Activated CD8-positive, alpha-beta T cell treated with anti-CD3 and anti-CD28 coated beads, Interleukin-2, amount 10 ng/mL, durations not matched to agents 7 days and 5 days (primary cell): ENCODE measurements at regions not wholly inside any gene's neighbourhood (a gene's known extent, or its start where the extent isn't known, plus 50 kb on each side); places are given as distances from the start of the nearest gene placed in this dataset.
A peak's percentile ranks its signal among the peaks of the same experiment; 100 is the strongest.

Experiments
- ATAC-seq: fragments of 150-1000 bp; cut with Tn5 transposase; one replicate; pipeline ENCODE4 v1.10.0; 2021; ENCODE audit warnings: moderate library complexity
- CTCF ChIA-PET: fragments of 350-600 bp; sonication (Branson Sonifier 250); formaldehyde crosslinking; loops from one replicate; lab custom pipeline; 2021; ENCODE audit warnings: antibody characterized with exemption; lab: Charles Lee
- POLR2A ChIA-PET: fragments of 350-600 bp; sonication (Branson Sonifier 250); formaldehyde crosslinking; loops from one replicate; lab custom pipeline; 2021; ENCODE audit warnings: antibody characterized with exemption; lab: Charles Lee
- DNase-seq: peaks from one replicate; pipeline ENCODE4 v3.0.0-alpha.2; 2020
- H3K27ac Mint-ChIP-seq: one replicate; pipeline ENCODE4 v1.8.0; 2021; ENCODE audit warnings: mild to moderate bottlenecking, mixed read lengths
- H3K27me3 Mint-ChIP-seq: one replicate; pipeline ENCODE4 v1.8.0; 2021; ENCODE audit warnings: low read depth, mixed read lengths
- H3K36me3 Mint-ChIP-seq: one replicate; pipeline ENCODE4 v1.8.0; 2021; ENCODE audit warnings: low read depth, mixed read lengths
- H3K4me1 Mint-ChIP-seq: one replicate; pipeline ENCODE4 v1.8.0; 2021; ENCODE audit warnings: low read depth, mixed read lengths
- H3K4me3 Mint-ChIP-seq: one replicate; pipeline ENCODE4 v1.8.0; 2021; ENCODE audit warnings: mild to moderate bottlenecking, mixed read lengths
- H3K9me3 Mint-ChIP-seq: one replicate; pipeline ENCODE4 v1.8.0; 2022; ENCODE audit warnings: mixed read lengths; ENCODE audit not compliant: insufficient read depth

DNA sequence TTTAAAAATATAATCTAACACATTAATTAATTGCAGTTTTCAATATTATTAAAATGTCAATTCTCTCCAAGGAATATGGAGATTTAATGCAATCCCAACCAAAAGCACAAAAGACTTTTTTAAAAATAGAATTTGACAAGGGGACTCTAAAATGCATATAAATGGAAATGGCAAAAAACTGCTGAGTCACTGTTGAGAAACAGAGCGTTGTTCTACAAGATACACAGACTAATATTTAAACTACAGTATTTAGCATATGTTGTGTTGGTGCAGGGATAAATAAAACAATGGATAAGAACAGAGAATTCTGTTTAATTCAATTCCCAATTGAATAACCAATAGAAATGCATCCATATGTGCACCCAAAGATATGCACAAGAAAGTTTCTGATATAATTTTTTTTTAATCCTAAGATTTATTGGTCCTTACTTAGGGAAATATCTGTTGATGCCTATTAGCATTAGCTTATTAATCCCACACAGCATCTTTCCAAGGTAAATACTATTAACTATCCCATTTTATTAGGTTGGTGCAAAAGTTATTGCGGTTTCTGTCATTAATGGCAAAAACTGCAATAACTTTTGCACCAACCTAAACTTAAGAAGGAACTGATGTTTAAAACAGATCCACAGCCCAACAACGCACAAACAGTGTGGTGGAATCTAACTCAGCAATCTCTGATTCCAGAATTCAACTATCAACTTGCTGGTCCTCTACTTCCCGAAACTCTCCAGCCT is 86.8 kb upstream of the VEGFC start:
- Mint-ChIP-seq H3K36me3 (no peaks in the 10 kb centered on the region), H3K4me3 (no peak overlapping the region), H3K27ac (no peak overlapping the region), H3K9me3 (no peaks in the 10 kb centered on the region), H3K27me3 (no peaks in the 10 kb centered on the region), H3K4me1 (no peaks in the 10 kb centered on the region)
- no peak for ATAC-seq
- CTCF ChIA-PET, result no interaction called here
- DNase-seq, result no peak
- POLR2A ChIA-PET, result no interaction called here

DNA sequence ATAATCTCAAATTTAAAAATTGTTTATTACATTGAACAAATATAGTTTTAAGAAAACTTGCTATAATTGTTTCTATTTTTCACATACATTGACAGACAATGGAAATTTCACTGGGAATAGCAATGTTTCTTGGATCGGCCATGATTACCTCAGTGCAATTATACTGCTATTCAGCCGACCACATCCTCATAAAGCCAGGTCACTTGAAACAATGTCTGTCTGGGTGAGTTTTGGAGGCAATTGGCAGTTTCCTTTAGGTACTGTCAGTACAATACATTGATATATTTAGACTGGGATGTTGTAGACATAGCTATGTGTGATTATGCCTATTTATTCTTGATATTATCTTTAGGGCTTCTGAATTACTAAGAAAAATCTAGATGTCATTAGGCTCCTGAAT is 89.5 kb upstream of the VEGFC start:
- ATAC-seq, result no peak
- DNase-seq, result no peak

DNA sequence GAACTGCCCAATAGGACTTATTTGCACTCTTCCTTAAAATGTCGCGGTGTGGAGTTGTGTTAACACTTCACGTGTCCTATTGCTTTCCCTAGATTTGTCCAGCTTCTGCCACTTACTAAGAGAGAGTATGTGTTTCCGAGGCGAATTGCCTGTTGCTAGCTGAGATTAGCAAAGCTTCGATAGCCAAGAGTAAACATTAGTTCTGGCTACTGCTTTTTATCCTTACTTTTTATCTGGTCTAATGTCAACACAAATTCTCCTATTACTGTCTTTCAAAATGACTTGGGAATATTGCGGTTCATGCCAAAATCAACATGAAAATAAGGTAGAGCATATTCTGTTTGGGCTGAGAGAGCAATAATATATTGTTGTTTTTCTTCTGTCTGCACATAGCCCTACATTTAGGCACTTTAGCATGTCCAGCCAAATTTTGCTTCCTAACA is 90.4 kb upstream of the VEGFC start:
- H3K9me3 Mint-ChIP-seq, result no peaks in the 10 kb centered on the region

More for the DNA sequence above, 89.5 kb upstream of the VEGFC start:
- peaks cover 2% of the 10 kb centered on the region for H3K27me3 Mint-ChIP-seq
- ChIA-PET POLR2A (no interaction called here), CTCF (no interaction called here)
- H3K4me1 Mint-ChIP-seq, result no peaks in the 10 kb centered on the region
- H3K9me3 Mint-ChIP-seq, result no peaks in the 10 kb centered on the region
- no peaks in the 10 kb centered on the region for H3K36me3 Mint-ChIP-seq
- H3K27ac Mint-ChIP-seq, result no peak overlapping the region
- no peak overlapping the region for H3K4me3 Mint-ChIP-seq

DNA sequence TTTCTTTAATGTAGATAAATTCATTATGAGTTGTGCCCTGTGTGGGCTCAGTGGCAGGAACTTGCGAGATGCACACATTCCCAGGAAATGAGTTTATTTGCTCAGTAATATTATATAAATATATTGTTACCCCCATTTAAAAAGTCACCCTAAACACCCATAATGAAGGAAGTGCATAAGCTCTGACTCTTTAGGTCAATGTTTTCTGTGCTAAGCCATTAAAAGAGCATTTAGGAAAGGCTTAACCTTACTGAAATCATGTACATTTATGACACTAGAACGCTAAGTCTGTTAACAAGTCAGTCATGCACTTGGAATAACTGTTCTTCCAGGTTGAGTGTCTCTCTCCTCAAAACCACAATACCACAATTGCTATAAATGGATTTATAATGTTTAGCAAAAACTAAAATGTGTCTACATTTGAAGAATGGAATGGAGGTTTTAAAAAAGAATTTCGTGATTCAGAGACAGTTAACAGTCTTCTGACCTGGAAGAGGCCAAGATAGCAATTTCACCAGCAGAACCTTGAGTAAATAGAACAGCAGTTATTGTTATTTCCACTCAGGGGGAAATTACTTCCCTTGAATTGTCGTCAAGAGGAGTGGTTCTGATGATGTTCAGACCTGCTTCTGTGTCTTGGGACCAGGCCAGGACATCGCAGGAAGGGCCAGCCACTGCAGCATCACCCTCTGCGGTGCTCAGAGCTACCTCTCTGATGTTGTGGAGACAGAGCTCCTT is 91.1 kb upstream of the VEGFC start:
- H3K9me3 Mint-ChIP-seq, result no peaks in the 10 kb centered on the region
- no peak for ATAC-seq
- CTCF ChIA-PET, result no interaction called here

More for the DNA sequence above, 90.4 kb upstream of the VEGFC start:
- peaks cover 2% of the 10 kb centered on the region for H3K27me3 Mint-ChIP-seq
- no peaks in the 10 kb centered on the region for H3K36me3 Mint-ChIP-seq
- H3K27ac Mint-ChIP-seq, result no peak overlapping the region
- no peaks in the 10 kb centered on the region for H3K4me1 Mint-ChIP-seq
- H3K4me3 Mint-ChIP-seq, result no peak overlapping the region
- CTCF ChIA-PET, result no interaction called here
- ATAC-seq, result no peak
- POLR2A ChIA-PET, result no interaction called here
- no peak for DNase-seq

DNA sequence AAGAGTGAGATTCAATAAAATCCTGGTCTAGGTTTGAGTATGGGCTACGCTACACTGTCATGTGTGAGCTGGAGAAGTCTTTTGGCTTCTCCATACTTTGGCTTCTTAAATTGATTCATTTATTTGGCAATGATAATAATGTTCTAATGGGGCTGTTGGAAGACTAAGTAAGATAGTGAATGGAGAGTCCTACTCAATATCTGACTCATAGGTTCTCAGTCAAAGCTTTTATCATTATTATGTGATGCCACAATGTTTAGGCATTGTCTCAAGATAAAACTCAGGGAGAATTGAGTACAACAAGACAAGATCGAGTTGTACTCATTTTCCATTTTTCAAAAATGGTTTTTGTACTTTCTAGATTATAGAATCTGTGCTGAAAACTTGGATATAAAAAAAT is 92.5 kb upstream of the VEGFC start:
- Mint-ChIP-seq H3K36me3 (no peaks in the 10 kb centered on the region), H3K9me3 (no peaks in the 10 kb centered on the region), H3K4me3 (no peak overlapping the region), H3K4me1 (no peaks in the 10 kb centered on the region), H3K27me3 (peaks cover 2% of the 10 kb centered on the region), H3K27ac (no peak overlapping the region)
- ATAC-seq (no peak), DNase-seq (no peak)
- POLR2A ChIA-PET, result no interaction called here
- CTCF ChIA-PET, result no interaction called here

More for the DNA sequence above, 91.1 kb upstream of the VEGFC start:
- H3K27ac Mint-ChIP-seq, result no peak overlapping the region
- POLR2A ChIA-PET, result no interaction called here
- H3K27me3 Mint-ChIP-seq, result peaks cover 2% of the 10 kb centered on the region
- no peak for DNase-seq
- no peaks in the 10 kb centered on the region for H3K4me1 Mint-ChIP-seq
- no peak overlapping the region for H3K4me3 Mint-ChIP-seq
- no peaks in the 10 kb centered on the region for H3K36me3 Mint-ChIP-seq

DNA sequence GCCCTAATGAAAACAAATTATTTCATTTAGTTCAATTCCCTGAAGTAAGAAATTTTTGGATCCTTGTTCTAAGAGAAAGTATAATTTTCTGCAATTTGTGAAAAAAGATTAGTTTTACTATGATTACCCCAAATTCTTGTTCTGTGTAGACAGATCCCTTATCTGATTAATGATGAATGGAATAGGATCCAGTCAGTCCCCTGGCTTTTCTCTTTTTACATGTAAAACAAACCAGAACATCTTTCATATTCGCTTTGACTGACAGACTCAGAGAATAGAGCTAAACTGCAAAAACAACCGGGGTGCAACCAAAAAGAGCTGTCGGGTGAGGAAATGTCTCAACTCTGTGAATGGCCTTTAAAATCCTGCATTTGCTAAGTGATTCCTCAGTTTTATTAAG is 93.4 kb upstream of the VEGFC start:
- H3K36me3 Mint-ChIP-seq, result no peaks in the 10 kb centered on the region
- DNase-seq, result no peak
- H3K9me3 Mint-ChIP-seq, result no peaks in the 10 kb centered on the region
- H3K4me1 Mint-ChIP-seq, result no peaks in the 10 kb centered on the region
- H3K4me3 Mint-ChIP-seq, result no peak overlapping the region
- peaks cover 2% of the 10 kb centered on the region for H3K27me3 Mint-ChIP-seq
- POLR2A ChIA-PET, result interaction anchor here (0.6 kb wide), 1 partner anchor 1004 kb away, joined by 3 read pairs; no protein-coding TSS in a partner anchor
- CTCF ChIA-PET, result no interaction called here
- no peak for ATAC-seq
- no peak overlapping the region for H3K27ac Mint-ChIP-seq

DNA sequence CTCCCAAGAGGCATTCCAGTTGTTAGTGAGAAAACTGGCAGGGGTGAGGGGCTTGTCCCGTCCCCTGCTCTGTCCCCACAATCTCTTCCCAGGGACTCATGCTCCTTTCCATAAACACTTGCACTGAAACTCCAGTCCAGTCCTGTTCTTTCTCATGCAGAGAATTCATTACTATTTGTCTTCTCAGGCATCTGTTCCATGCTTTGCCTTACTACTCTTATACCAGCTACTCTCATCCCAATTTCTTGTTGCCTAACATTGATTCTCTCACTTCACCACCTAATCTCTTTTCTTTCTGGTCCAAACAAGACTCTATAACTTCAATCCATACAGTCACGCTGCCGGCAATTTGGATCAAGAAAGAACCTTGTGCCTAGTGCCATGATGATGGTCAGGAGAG is 97.1 kb upstream of the VEGFC start:
- no peak overlapping the region for H3K4me3 Mint-ChIP-seq
- POLR2A ChIA-PET, result no interaction called here
- H3K36me3 Mint-ChIP-seq, result no peaks in the 10 kb centered on the region
- H3K27me3 Mint-ChIP-seq, result peaks cover 7% of the 10 kb centered on the region
- CTCF ChIA-PET, result no interaction called here
- no peak for ATAC-seq
- H3K9me3 Mint-ChIP-seq, result no peaks in the 10 kb centered on the region
- no peak for DNase-seq
- H3K27ac Mint-ChIP-seq, result no peak overlapping the region
- no peaks in the 10 kb centered on the region for H3K4me1 Mint-ChIP-seq

DNA sequence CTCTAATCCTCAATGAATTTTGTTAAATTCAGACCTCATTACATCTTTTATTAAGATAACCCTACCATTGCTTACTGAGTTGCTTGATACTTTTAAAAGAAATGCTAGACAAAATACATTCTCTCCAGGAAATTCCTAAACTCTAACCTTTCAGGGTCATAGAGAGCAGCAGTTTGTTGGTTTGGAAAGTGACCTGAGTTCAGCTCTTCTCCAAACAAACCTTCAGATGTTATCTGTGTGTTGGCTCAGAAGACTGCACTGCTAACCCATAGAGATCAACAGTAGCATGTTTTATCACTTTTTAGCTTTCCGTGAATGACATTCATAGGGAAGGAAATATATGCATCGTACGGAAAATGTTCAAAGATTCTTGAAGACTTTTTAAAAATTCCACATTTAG is 101.8 kb upstream of the VEGFC start:
- Mint-ChIP-seq H3K27me3 (peaks cover 20% of the 10 kb centered on the region), H3K9me3 (no peaks in the 10 kb centered on the region), H3K4me3 (no peak overlapping the region), H3K4me1 (no peaks in the 10 kb centered on the region), H3K27ac (no peak overlapping the region), H3K36me3 (no peaks in the 10 kb centered on the region)
- POLR2A ChIA-PET, result no interaction called here
- ATAC-seq, result no peak
- CTCF ChIA-PET, result no interaction called here
- DNase-seq, result no peak

DNA sequence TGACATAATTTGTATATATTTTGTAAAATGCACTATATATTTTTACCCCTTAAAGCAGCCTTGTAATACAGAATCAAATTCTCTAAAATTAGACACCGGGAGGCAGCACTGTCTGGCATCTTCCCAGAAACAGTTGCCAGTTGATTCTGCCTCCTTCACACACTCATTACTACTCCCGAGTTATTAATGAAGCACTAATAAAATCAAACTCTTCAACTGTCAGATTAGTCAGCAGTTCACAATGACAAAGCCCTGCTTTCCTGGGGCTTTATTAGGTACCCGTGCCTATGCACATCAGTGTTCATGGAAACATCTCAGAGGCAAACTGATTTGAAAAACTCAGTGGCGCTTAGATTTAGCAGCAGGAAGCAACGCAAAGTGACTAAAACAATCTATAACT is 103.5 kb upstream of the VEGFC start:
- CTCF ChIA-PET, result no interaction called here
- DNase-seq (no peak), ATAC-seq (no peak)
- H3K4me3 Mint-ChIP-seq, result no peak overlapping the region
- H3K27me3 Mint-ChIP-seq, result peaks cover 20% of the 10 kb centered on the region
- H3K4me1 Mint-ChIP-seq, result no peaks in the 10 kb centered on the region
- POLR2A ChIA-PET, result no interaction called here
- H3K9me3 Mint-ChIP-seq, result no peaks in the 10 kb centered on the region
- no peaks in the 10 kb centered on the region for H3K36me3 Mint-ChIP-seq
- no peak overlapping the region for H3K27ac Mint-ChIP-seq

DNA sequence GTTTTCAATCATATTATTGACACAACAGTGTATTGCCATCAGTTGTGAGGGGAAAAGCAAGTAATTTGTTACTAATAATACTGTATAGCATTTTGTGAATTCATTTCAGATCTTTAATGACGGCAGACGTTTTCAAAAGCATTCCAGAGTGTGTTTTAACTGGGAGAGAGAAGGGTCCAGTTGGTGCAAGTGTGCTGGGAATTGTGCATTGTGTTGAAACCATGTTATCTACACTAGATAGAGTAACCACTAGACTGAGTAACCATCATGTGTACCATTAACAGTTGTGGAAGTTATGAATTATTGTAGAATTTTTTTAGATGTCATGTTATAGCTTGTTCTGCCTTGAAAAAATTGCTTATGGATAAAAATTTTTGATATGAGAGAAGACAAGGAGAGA is 104.5 kb upstream of the VEGFC start:
- H3K4me1 Mint-ChIP-seq, result peaks cover under 1% of the 10 kb centered on the region
- peaks cover 20% of the 10 kb centered on the region for H3K27me3 Mint-ChIP-seq
- no peaks in the 10 kb centered on the region for H3K9me3 Mint-ChIP-seq
- ATAC-seq (no peak), DNase-seq (no peak)
- no peak overlapping the region for H3K4me3 Mint-ChIP-seq
- H3K36me3 Mint-ChIP-seq, result no peaks in the 10 kb centered on the region
- ChIA-PET POLR2A (no interaction called here), CTCF (no interaction called here)
- H3K27ac Mint-ChIP-seq, result no peak overlapping the region

DNA sequence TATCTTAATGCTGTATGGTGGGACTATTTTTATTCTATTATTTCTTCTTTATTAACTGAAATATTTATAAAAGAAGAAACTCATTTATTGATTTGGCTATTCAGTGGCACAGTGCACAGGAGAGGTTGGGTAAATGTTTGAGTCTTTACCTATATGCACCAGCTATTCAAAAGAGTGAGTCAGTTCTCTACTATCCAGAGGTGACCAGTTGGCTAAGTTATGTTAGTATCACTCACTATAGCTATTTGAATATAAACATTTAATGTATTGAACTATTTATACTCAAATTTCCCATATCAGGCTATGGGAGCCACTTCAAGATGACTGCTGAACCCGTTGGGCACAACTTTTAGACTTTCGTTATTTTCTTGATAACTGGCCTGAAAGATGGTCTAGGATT is 106.1 kb upstream of the VEGFC start:
- Mint-ChIP-seq H3K27me3 (peaks cover 17% of the 10 kb centered on the region), H3K4me3 (no peak overlapping the region), H3K9me3 (no peaks in the 10 kb centered on the region), H3K36me3 (no peaks in the 10 kb centered on the region), H3K4me1 (peaks cover 13% of the 10 kb centered on the region), H3K27ac (no peak overlapping the region)
- ATAC-seq, result no peak
- ChIA-PET POLR2A (no interaction called here), CTCF (no interaction called here)
- DNase-seq, result no peak

DNA sequence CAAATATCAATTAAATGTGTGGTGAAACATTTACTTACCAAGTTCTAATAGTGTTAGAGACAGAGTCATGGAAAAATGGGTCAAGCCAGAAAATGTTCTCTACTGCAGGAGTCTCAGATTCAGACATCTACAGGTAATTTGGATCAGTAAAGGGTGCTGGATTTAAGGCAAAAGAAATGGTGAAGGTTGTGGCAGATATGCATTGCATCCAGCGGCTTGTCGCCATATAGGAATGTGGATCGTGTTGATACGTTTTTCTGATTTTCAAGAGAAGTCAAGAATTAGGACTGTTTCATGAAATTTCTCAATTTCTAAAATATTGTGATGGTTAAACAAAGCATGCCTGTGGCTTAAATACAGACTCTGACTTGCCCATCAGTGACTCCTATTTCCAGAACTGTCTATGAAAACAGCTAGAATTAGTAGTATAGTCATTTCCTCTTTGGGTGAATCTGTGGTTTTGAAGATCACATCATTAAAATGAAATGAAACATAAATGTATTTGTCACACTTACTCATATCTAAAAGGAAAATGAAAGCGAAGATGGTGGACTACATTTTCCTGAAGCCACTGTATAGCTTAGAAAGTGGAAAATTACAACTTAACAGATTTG is 110.1 kb upstream of the VEGFC start:
- ATAC-seq (peak; percentile 92), DNase-seq (no peak)
- ChIA-PET POLR2A (no interaction called here), CTCF (no interaction called here)
- H3K27ac Mint-ChIP-seq, result peak overlapping the region; percentile 62
- H3K36me3 Mint-ChIP-seq, result no peaks in the 10 kb centered on the region
- peaks cover 3% of the 10 kb centered on the region for H3K27me3 Mint-ChIP-seq
- H3K4me3 Mint-ChIP-seq, result no peak overlapping the region
- peaks cover 13% of the 10 kb centered on the region for H3K4me1 Mint-ChIP-seq
- H3K9me3 Mint-ChIP-seq, result no peaks in the 10 kb centered on the region
